ENCODE measurements at regions not wholly inside any gene's neighbourhood (a gene's known extent, or its start where the extent isn't known, plus 50 kb on each side); places are given as distances from the start of the nearest gene placed in this dataset.

- TF ChIP-seq CTCF (conservative IDR thresholded peaks at IDR 0.05; ENCODE audit: low read length): no peak
- TF ChIP-seq EZH2phosphoT487 (IDR thresholded peaks at IDR 0.05; ENCODE audit: borderline replicate concordance): no peak
Observed at GRCh38 chr12:59010941-59011340, 90.6 kb upstream of the LRIG3 start.
